Parathyroid adenoma (tissue), 2 donors: ENCODE measurements at regions not wholly inside any gene's neighbourhood (a gene's known extent, or its start where the extent isn't known, plus 50 kb on each side); places are given as distances from the start of the nearest gene placed in this dataset.

Experiments
- H2AFZ ChIP-seq: fragments of 300-600 bp; sonication (generic); one replicate; pipeline ENCODE4 v1.7.0; 2017; ENCODE audit warnings: antibody characterized with exemption, mild to moderate bottlenecking
- H3K27ac ChIP-seq: fragments of 300-600 bp; sonication (generic); one replicate; pipeline ENCODE4 v1.7.0; 2017
- H3K27me3 ChIP-seq: fragments of 300-600 bp; sonication (generic); one replicate; pipeline ENCODE4 v1.7.0; 2017; ENCODE audit warnings: low read length; ENCODE audit not compliant: control insufficient read depth, insufficient read depth
- H3K36me3 ChIP-seq: fragments of 300-600 bp; sonication (generic); one replicate; pipeline ENCODE4 v1.7.0; 2017; ENCODE audit warnings: low read length; ENCODE audit not compliant: control insufficient read depth, insufficient read depth
- H3K4me1 ChIP-seq: fragments of 300-600 bp; sonication (generic); one replicate; pipeline ENCODE4 v1.7.0; 2017; ENCODE audit warnings: control low read depth
- H3K4me2 ChIP-seq: fragments of 300-600 bp; sonication (generic); one replicate; pipeline ENCODE4 v1.7.0; 2017; ENCODE audit warnings: low read length
- H3K4me3 ChIP-seq: fragments of 300-600 bp; sonication (generic); one replicate; pipeline ENCODE4 v1.7.0; 2017; ENCODE audit warnings: low read depth, low read length
- H3K79me2 ChIP-seq: fragments of 300-600 bp; sonication (generic); one replicate; pipeline ENCODE4 v1.7.0; 2017; ENCODE audit warnings: control low read depth
- H3K9ac ChIP-seq: fragments of 300-600 bp; sonication (generic); one replicate; pipeline ENCODE4 v1.7.0; 2017; ENCODE audit warnings: mild to moderate bottlenecking
- H3K9me3 ChIP-seq: fragments of 300-600 bp; sonication (generic); one replicate; pipeline ENCODE4 v1.7.0; 2017; ENCODE audit warnings: low read length; ENCODE audit not compliant: control insufficient read depth
- CTCF ChIP-seq: fragments of 300-600 bp; sonication (generic); IDR thresholded peaks from one replicate; pipeline ENCODE4 v1.7.0; 2017; ENCODE audit warnings: antibody characterized with exemption, mild to moderate bottlenecking
- donor health status: primary hyperparathyroidism.

- no peak overlapping the region for H2AFZ ChIP-seq
- H3K79me2 ChIP-seq = no peaks in the 10 kb centered on the region
- no peaks in the 10 kb centered on the region for H3K36me3 ChIP-seq
- TF ChIP-seq CTCF = no peak
- H3K9me3 ChIP-seq = no peaks in the 10 kb centered on the region
- no peak overlapping the region for H3K4me3 ChIP-seq
- no peaks in the 10 kb centered on the region for H3K4me1 ChIP-seq
- no peak overlapping the region for H3K4me2 ChIP-seq
- no peak overlapping the region for H3K9ac ChIP-seq
- no peaks in the 10 kb centered on the region for H3K27me3 ChIP-seq
- no peak overlapping the region for H3K27ac ChIP-seq
These were observed 212.2 kb upstream of the THUMPD2 start for GRCh38 chr2:39991298-39991697.

GRCh38 chr2:39990335-39990900, 211.4 kb upstream of the THUMPD2 start:
- no peaks in the 10 kb centered on the region for H3K9me3 ChIP-seq
- no peak overlapping the region for H3K4me2 ChIP-seq
- no peak for TF ChIP-seq CTCF
- H3K4me1 ChIP-seq = no peaks in the 10 kb centered on the region
- no peak overlapping the region for H3K4me3 ChIP-seq
- no peak overlapping the region for H3K9ac ChIP-seq
- H3K27ac ChIP-seq = no peak overlapping the region
- no peaks in the 10 kb centered on the region for H3K36me3 ChIP-seq
- H3K27me3 ChIP-seq = no peaks in the 10 kb centered on the region
- no peaks in the 10 kb centered on the region for H3K79me2 ChIP-seq
- H2AFZ ChIP-seq = no peak overlapping the region

GRCh38 chr2:39989888-39990287, 210.8 kb upstream of the THUMPD2 start:
- no peak overlapping the region for H3K4me3 ChIP-seq
- no peak overlapping the region for H3K9ac ChIP-seq
- no peaks in the 10 kb centered on the region for H3K27me3 ChIP-seq
- H3K27ac ChIP-seq = no peak overlapping the region
- no peak overlapping the region for H3K4me2 ChIP-seq
- TF ChIP-seq CTCF = no peak
- no peak overlapping the region for H2AFZ ChIP-seq
- no peaks in the 10 kb centered on the region for H3K36me3 ChIP-seq
- no peaks in the 10 kb centered on the region for H3K4me1 ChIP-seq
- H3K9me3 ChIP-seq = no peaks in the 10 kb centered on the region
- no peaks in the 10 kb centered on the region for H3K79me2 ChIP-seq

- no peak overlapping the region for H3K27ac ChIP-seq
- no peaks in the 10 kb centered on the region for H3K4me1 ChIP-seq
- no peak overlapping the region for H3K4me2 ChIP-seq
- no peak overlapping the region for H3K9ac ChIP-seq
- TF ChIP-seq CTCF = no peak
- no peaks in the 10 kb centered on the region for H3K36me3 ChIP-seq
- no peaks in the 10 kb centered on the region for H3K27me3 ChIP-seq
- no peaks in the 10 kb centered on the region for H3K9me3 ChIP-seq
- no peak overlapping the region for H2AFZ ChIP-seq
- no peaks in the 10 kb centered on the region for H3K79me2 ChIP-seq
- no peak overlapping the region for H3K4me3 ChIP-seq
These were observed 202.8 kb upstream of the THUMPD2 start for GRCh38 chr2:39981883-39982311.

- Histone ChIP-seq H3K4me3 (no peak overlapping the region), H3K9me3 (no peaks in the 10 kb centered on the region), H3K27ac (no peak overlapping the region), H3K4me2 (no peak overlapping the region), H3K9ac (no peak overlapping the region), H3K79me2 (no peaks in the 10 kb centered on the region), H3K27me3 (no peaks in the 10 kb centered on the region), H2AFZ (no peak overlapping the region), H3K4me1 (no peaks in the 10 kb centered on the region), H3K36me3 (no peaks in the 10 kb centered on the region)
- no peak for TF ChIP-seq CTCF
These were observed 196.5 kb upstream of the THUMPD2 start for GRCh38 chr2:39975476-39976020.
